ENCODE measurements at regions not wholly inside any gene's neighbourhood (a gene's known extent, or its start where the extent isn't known, plus 50 kb on each side); places are given as distances from the start of the nearest gene placed in this dataset.
"Not testable (repeated sequence)": the region's sequence is repeated elsewhere in the genome, so short reads cannot be mapped to it uniquely, and the experiment has no call there.

DNA sequence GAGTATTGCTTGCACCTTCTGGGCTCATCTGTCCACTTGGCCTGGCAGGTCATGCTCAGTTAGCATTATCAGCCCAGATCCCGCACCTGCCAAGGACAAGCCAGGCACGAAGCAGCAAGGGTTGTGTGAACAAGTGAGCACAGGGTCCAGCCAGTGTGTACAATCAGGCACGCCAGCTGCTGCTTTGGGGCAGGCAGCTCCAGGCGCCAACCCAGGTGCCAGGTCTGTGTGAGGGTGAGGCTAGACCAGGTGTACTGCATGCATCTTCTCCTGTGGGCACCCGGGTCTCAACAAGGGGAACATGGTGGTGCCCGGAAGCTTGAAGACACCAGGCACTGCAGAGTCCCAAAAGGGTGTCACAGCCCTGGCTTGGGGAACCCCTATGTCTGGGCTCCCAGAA, 1446.8 kb downstream of the PCDH9 start:
- no peaks in the 10 kb centered on the region for H3K4me1 ChIP-seq
- no peaks in the 10 kb centered on the region for H3K9me3 ChIP-seq
- DNase-seq = no peak
- 92 to 98% methylated on average over 6 of the region's 6 CpGs for WGBS, 2 donors
- H3K4me3 ChIP-seq (replicated peaks in 1 of 3) = no peak overlapping the region
- H3K27ac ChIP-seq = no peak overlapping the region
- TF ChIP-seq CTCF (IDR thresholded peaks at IDR 0.05) (no peak), POLR2A (IDR thresholded peaks at IDR 0.05) (no peak)
- no peaks in the 10 kb centered on the region for H3K27me3 ChIP-seq
- intact Hi-C loops (cut with DNase I) = no loop called here
- no peaks in the 10 kb centered on the region for H3K36me3 ChIP-seq

- intact Hi-C loops (cut with DNase I); H3K27me3 ChIP-seq; H3K4me1 ChIP-seq; H3K36me3 ChIP-seq; H3K27ac ChIP-seq; DNase-seq; H3K9me3 ChIP-seq; H3K4me3 ChIP-seq (replicated peaks in 1 of 3): not testable (repeated sequence)
- 76 to 77% methylated on average over 6 of the region's 6 CpGs for WGBS, 2 donors
These were observed 1458.3 kb downstream of the PCDH9 start for GRCh38 chr13:65771704-65772313.

GRCh38 chr13:65768545-65768944, 1461.6 kb downstream of the PCDH9 start:
- intact Hi-C loops (cut with DNase I) = no loop called here
- Histone ChIP-seq H3K36me3 (no peaks in the 10 kb centered on the region), H3K9me3 (no peaks in the 10 kb centered on the region), H3K27me3 (no peaks in the 10 kb centered on the region), H3K4me3 (replicated peaks in 1 of 3) (no peak overlapping the region), H3K4me1 (no peaks in the 10 kb centered on the region), H3K27ac (no peak overlapping the region)
- WGBS, 2 donors = 79% methylated on average over 6 of the region's 6 CpGs
- TF ChIP-seq POLR2A (IDR thresholded peaks at IDR 0.05) = no peak
- TF ChIP-seq CTCF (IDR thresholded peaks at IDR 0.05) = no peak
- DNase-seq = no peak

DNA sequence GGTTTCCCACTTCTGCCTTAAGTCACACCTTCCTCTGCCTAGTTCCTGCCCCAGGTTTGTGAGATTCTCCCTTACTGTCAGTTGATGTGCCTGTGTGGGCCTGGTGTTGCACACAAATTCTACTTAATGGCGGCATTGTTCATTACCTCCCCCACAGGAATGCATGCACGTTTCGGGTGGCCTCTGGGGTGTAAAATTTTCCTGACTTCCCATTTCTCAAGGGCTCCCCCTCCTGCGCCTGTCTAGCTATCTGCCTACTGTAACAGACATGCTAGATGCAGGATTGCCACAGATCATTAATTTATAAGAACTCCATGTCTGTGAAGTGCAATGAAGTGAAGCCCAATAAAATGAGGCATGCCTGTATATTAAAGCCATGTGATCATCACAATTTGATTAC, 1466.3 kb downstream of the PCDH9 start:
- no peaks in the 10 kb centered on the region for H3K27me3 ChIP-seq
- H3K9me3 ChIP-seq = no peaks in the 10 kb centered on the region
- no peaks in the 10 kb centered on the region for H3K4me1 ChIP-seq
- 79 to 83% methylated on average over 4 of the region's 4 CpGs for WGBS, 2 donors
- H3K27ac ChIP-seq = no peak overlapping the region
- no peaks in the 10 kb centered on the region for H3K36me3 ChIP-seq
- no peak for TF ChIP-seq CTCF (IDR thresholded peaks at IDR 0.05)
- no peak for TF ChIP-seq POLR2A (IDR thresholded peaks at IDR 0.05)
- no peak overlapping the region for H3K4me3 ChIP-seq (replicated peaks in 1 of 3)
- intact Hi-C loops (cut with DNase I) = no loop called here
- DNase-seq = no peak

DNA sequence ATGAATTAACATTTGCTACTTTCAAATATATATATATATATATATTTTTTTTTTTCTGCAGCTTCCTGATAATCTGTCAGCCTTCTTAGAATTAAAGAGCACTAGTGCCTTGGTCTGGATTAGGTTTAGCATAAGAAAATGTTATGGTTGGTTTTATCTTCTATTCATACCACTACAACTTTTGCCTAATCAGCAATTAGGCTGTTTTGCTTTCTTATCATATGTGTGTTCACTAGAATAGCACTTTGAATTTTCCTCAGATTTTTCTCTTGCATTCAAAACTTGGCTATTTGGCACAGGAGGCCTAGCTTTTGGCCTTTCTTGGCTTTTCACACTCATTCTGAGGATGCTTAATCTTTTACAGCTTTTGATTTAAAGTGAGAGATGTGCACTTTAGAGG, 1468.1 kb downstream of the PCDH9 start:
- no peaks in the 10 kb centered on the region for H3K9me3 ChIP-seq
- DNase-seq = no peak
- H3K27ac ChIP-seq = no peak overlapping the region
- TF ChIP-seq POLR2A (IDR thresholded peaks at IDR 0.05) (no peak), CTCF (IDR thresholded peaks at IDR 0.05) (no peak)
- H3K27me3 ChIP-seq = no peaks in the 10 kb centered on the region
- H3K4me1 ChIP-seq = no peaks in the 10 kb centered on the region
- no peak overlapping the region for H3K4me3 ChIP-seq (replicated peaks in 1 of 3)
- no peaks in the 10 kb centered on the region for H3K36me3 ChIP-seq
- intact Hi-C loops (cut with DNase I) = no loop called here
